Chondrocyte (in vitro differentiated cells): ENCODE measurements at regions not wholly inside any gene's neighbourhood (a gene's known extent, or its start where the extent isn't known, plus 50 kb on each side); places are given as distances from the start of the nearest gene placed in this dataset.

Experiments used
- DNase-seq: peaks from one replicate; pipeline ENCODE4 v3.0.0; 2021; ENCODE audit warnings: mixed read lengths, low spot score
- H3K27ac Mint-ChIP-seq: one replicate; pipeline ENCODE4 v1.8.0; 2021; ENCODE audit warnings: mild to moderate bottlenecking, moderate library complexity, mixed read lengths; ENCODE audit not compliant: unreplicated experiment
- H3K27me3 Mint-ChIP-seq: 2 replicates; pipeline ENCODE4 v1.8.0; 2021; ENCODE audit warnings: low read depth, mixed read lengths
- H3K36me3 Mint-ChIP-seq: 2 replicates; pipeline ENCODE4 v1.8.0; 2021; ENCODE audit warnings: low read depth, mixed read lengths
- H3K4me1 Mint-ChIP-seq: 2 replicates; pipeline ENCODE4 v1.8.0; 2021; ENCODE audit warnings: low read depth, mild to moderate bottlenecking, mixed read lengths
- H3K4me3 Mint-ChIP-seq: one replicate; pipeline ENCODE4 v1.8.0; 2021; ENCODE audit warnings: mild to moderate bottlenecking, moderate library complexity, mixed read lengths; ENCODE audit not compliant: unreplicated experiment
- H3K9me3 Mint-ChIP-seq: 2 replicates; pipeline ENCODE4 v1.8.0; 2021; ENCODE audit warnings: low read depth, mixed read lengths
- TF ChIP-seq, protein P1 (sequence below): fragments of 200-600 bp; sonication (generic); IDR thresholded peaks from 2 replicates; pipeline ENCODE4 v1.5.0; 2021; ENCODE audit warnings: antibody characterized with exemption, mild to moderate bottlenecking, moderate library complexity

DNA sequence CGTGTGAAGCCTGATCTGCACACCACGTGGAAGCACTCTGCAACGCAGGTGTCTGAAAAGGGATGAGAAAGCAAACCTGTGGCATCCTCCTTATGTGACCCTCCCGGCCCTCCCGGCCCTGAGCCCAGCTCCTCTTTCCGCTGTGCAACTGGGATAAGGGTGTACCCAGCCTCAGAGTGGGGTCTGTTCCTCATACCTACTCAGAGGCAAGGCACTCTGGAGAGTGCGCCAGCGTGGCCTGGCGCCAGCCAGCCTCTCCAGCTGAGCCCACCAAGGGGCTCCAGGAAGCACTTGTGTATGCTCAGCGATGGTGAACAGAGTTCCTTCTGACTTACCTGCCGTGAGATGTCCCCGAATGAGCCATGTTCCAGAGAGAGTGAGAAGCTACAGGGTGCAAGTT, 102.8 kb downstream of the IRX1 start:
- no peak overlapping the region for H3K4me3 Mint-ChIP-seq
- H3K4me1 Mint-ChIP-seq: no peaks in the 10 kb centered on the region
- no peaks in the 10 kb centered on the region for H3K36me3 Mint-ChIP-seq
- no peak overlapping the region for H3K27ac Mint-ChIP-seq
- TF ChIP-seq, protein P1, sequence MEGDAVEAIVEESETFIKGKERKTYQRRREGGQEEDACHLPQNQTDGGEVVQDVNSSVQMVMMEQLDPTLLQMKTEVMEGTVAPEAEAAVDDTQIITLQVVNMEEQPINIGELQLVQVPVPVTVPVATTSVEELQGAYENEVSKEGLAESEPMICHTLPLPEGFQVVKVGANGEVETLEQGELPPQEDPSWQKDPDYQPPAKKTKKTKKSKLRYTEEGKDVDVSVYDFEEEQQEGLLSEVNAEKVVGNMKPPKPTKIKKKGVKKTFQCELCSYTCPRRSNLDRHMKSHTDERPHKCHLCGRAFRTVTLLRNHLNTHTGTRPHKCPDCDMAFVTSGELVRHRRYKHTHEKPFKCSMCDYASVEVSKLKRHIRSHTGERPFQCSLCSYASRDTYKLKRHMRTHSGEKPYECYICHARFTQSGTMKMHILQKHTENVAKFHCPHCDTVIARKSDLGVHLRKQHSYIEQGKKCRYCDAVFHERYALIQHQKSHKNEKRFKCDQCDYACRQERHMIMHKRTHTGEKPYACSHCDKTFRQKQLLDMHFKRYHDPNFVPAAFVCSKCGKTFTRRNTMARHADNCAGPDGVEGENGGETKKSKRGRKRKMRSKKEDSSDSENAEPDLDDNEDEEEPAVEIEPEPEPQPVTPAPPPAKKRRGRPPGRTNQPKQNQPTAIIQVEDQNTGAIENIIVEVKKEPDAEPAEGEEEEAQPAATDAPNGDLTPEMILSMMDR: no peak
- H3K27me3 Mint-ChIP-seq: no peaks in the 10 kb centered on the region
- H3K9me3 Mint-ChIP-seq: peaks cover 19% of the 10 kb centered on the region
- DNase-seq: no peak

DNA sequence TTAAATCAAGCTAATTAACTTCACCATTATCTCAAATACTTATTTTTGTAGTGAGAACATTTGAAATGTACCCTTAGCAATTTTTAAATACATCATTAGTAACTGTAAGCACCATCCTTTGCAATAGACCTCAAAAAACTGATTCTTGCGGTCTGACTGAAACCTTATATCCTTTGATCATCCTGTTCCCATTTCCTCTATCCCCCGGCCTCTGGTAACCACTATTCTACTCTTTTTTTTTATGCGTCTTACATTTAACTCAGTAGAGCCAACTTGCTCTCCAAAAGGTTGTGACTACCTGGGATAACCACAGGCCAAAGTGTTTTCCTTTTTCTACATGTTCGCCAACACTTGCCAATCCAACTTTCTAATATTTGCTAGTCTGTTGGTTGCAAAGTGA, 106.1 kb downstream of the IRX1 start:
- TF ChIP-seq, protein P1: no peak
- H3K36me3 Mint-ChIP-seq: no peaks in the 10 kb centered on the region
- no peak overlapping the region for H3K27ac Mint-ChIP-seq
- peaks cover 4% of the 10 kb centered on the region for H3K27me3 Mint-ChIP-seq
- H3K4me1 Mint-ChIP-seq: no peaks in the 10 kb centered on the region
- H3K4me3 Mint-ChIP-seq: no peak overlapping the region
- no peak for DNase-seq
- peaks cover 9% of the 10 kb centered on the region for H3K9me3 Mint-ChIP-seq

DNA sequence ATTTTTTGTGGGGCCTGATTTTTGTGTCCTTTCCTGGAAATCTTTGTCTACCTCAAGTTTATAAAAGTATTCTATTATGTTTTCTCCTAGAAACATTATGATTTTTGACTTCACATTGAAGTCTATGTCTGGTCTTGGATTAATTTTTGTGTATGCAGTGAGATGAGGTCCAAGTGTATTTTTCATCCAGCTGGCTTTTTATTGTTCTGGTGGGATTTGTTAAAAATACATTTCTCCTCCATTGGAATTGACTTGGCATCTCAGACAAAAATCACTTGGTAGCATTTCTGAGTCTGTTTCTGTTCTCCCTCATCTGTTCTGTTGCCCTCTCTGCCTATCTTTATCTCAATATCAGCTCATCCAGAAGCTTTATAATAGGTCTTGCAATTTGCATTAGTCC, 109.0 kb downstream of the IRX1 start:
- no peaks in the 10 kb centered on the region for H3K36me3 Mint-ChIP-seq
- TF ChIP-seq, protein P1: no peak
- H3K9me3 Mint-ChIP-seq: peaks cover 2% of the 10 kb centered on the region
- H3K4me3 Mint-ChIP-seq: no peak overlapping the region
- H3K27me3 Mint-ChIP-seq: peaks cover 4% of the 10 kb centered on the region
- no peaks in the 10 kb centered on the region for H3K4me1 Mint-ChIP-seq
- no peak overlapping the region for H3K27ac Mint-ChIP-seq
- no peak for DNase-seq

DNA sequence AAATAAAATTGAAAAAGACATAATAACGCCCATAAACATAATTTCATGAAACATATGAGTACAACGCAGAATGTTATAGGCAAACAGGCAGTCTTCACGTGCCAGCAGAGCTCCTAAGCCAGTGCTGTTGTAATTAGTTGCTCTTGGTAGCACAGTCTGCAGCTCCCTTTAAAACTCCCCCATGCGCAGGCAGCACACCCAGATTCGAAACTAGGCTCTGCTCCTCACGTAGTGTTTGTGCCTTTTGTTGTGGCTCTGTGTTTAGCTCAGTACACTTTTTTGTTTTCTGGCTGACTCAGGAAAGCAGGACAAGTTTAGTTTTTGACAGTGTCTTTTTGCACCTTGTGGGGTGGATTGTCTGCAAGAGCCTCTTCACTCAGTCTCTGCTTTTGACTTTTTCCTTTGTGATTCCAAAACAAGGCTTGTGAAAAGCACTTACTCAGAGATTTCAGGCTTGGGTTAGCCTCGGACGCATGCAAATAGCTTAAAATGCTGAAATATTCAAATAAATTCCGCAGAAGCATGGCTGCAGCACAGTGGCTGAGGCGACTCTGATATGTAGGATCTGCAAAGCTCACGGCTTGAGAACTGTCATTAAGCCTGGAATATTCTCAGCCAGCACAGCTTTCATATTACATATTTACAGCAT, 113.6 kb downstream of the IRX1 start:
- peaks cover 6% of the 10 kb centered on the region for H3K27me3 Mint-ChIP-seq
- TF ChIP-seq, protein P1: no peak
- peaks cover 14% of the 10 kb centered on the region for H3K9me3 Mint-ChIP-seq
- DNase-seq: no peak
- H3K36me3 Mint-ChIP-seq: no peaks in the 10 kb centered on the region
- H3K4me1 Mint-ChIP-seq: no peaks in the 10 kb centered on the region
- no peak overlapping the region for H3K27ac Mint-ChIP-seq
- H3K4me3 Mint-ChIP-seq: no peak overlapping the region

DNA sequence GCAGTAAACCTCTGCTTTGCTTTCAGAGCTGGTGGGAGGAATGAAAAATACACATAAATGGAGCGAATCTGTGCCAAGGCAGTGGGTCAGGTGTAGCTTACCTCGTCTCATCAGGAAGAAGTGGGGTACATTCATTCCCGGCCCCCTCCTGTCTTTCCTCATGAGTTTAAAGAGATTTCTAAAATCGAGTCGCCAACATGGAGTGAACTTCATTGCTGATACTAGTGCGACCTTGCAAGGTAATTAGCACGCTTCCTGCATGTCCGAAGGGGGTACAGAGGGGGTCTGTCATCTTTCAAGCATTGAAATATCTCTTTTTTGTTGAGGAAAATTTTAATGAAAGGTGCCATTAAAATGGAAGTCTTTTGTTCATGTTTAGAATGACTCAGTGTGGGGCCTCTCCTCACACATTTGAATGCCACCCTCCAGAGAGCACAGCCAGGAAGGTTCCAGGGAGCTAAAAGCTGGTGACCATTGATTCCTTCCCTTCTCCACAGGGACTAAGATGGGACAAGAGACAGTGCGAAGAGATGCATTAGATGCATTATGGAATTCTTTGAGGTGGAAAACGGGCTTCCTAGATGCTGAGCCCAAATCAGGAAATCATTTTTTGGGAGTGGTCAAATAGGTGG, 114.2 kb downstream of the IRX1 start:
- peaks cover 14% of the 10 kb centered on the region for H3K9me3 Mint-ChIP-seq
- no peaks in the 10 kb centered on the region for H3K36me3 Mint-ChIP-seq
- H3K4me1 Mint-ChIP-seq: no peaks in the 10 kb centered on the region
- DNase-seq: no peak
- peaks cover 6% of the 10 kb centered on the region for H3K27me3 Mint-ChIP-seq
- H3K27ac Mint-ChIP-seq: no peak overlapping the region
- no peak overlapping the region for H3K4me3 Mint-ChIP-seq
- TF ChIP-seq, protein P1: no peak
